Breast epithelium (tissue), 3 donors: ENCODE measurements at regions not wholly inside any gene's neighbourhood (a gene's known extent, or its start where the extent isn't known, plus 50 kb on each side); places are given as distances from the start of the nearest gene placed in this dataset.

Source experiments
- POLR2A ChIP-seq: fragments of 450-650 bp; IDR thresholded peaks from one replicate; pipeline ENCODE4 v1.6.1; 2016; ENCODE audit warnings: antibody characterized with exemption, mild to moderate bottlenecking, moderate library complexity
- POLR2AphosphoS5 ChIP-seq, 3 donors: sonication (generic); formaldehyde crosslinking; IDR thresholded peaks; one replicate each; pipeline ENCODE4 v1.6.1; 2017; ENCODE audit warnings: antibody characterized with exemption in 3 of 3
- TF ChIP-seq, protein P1 (sequence below), 3 donors: fragments of 450-650 bp; IDR thresholded peaks; one replicate each; pipeline ENCODE4 v1.5.1; 2016 to 2017; ENCODE audit warnings: antibody characterized with exemption in 3 of 3, mild to moderate bottlenecking in 3 of 3, moderate library complexity in 3 of 3

DNA sequence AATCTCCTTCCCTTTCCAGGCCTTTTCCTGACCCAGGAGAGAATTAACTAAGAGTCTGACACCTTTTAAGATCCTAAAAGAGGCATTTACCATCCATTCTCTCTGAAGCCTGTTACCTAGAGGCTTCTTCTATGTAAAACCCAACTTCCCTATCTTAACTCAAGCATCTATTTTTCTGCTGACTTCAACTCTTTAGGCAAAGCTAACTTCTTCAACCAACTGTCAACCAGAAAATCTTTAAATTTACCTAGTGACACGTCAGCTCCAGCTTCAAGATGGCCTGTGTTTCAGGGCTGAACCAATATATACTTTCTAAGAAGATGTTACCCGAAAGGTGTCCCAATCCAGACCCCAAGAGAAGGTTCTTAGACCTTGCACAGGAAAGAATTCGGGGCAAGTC lies 492.3 kb upstream of the AUTS2 start:
- TF ChIP-seq, protein P1, sequence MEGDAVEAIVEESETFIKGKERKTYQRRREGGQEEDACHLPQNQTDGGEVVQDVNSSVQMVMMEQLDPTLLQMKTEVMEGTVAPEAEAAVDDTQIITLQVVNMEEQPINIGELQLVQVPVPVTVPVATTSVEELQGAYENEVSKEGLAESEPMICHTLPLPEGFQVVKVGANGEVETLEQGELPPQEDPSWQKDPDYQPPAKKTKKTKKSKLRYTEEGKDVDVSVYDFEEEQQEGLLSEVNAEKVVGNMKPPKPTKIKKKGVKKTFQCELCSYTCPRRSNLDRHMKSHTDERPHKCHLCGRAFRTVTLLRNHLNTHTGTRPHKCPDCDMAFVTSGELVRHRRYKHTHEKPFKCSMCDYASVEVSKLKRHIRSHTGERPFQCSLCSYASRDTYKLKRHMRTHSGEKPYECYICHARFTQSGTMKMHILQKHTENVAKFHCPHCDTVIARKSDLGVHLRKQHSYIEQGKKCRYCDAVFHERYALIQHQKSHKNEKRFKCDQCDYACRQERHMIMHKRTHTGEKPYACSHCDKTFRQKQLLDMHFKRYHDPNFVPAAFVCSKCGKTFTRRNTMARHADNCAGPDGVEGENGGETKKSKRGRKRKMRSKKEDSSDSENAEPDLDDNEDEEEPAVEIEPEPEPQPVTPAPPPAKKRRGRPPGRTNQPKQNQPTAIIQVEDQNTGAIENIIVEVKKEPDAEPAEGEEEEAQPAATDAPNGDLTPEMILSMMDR (IDR thresholded peaks at IDR 0.05): no peak
- TF ChIP-seq POLR2A (no peak), POLR2AphosphoS5 (IDR thresholded peaks at IDR 0.05) (no peak)
